K562 (cell line): ENCODE measurements at regions not wholly inside any gene's neighbourhood (a gene's known extent, or its start where the extent isn't known, plus 50 kb on each side); places are given as distances from the start of the nearest gene placed in this dataset.

Experiments
- ATAC-seq: fragments of 200-7000 bp; cut with Tn5 transposase; 3 replicates; pipeline ENCODE4 v1.9.1; 2020; ENCODE audit warnings: moderate library complexity
- BruUV-seq: library from RNA; stranded (reverse); fragments of 400-500 nt; replicated peaks from 2 replicates; lab custom pipeline; 2021; lab: Mats Ljungman, UMichigan
- CTCF ChIA-PET: fragments of 300-600 bp; formaldehyde crosslinking; extraction: SDS; loops from one replicate; lab custom pipeline; 2021; ENCODE audit warnings: low intra/inter-chr PET ratio; lab: Yijun Ruan, JAX
- POLR2A ChIA-PET: fragments of 300-600, 350-650 bp; sonication (Branson Sonifier 250); formaldehyde crosslinking; extraction: SDS; loops from one replicate; lab custom pipeline; 2021; ENCODE audit warnings: antibody characterized with exemption, inconsistent platforms; lab: Yijun Ruan, JAX
- DNase-seq, 4 experiments: peaks; one replicate each; pipeline versions ENCODE4 v3.0.0 to v3.0.0-alpha.2; 2011 to 2018; ENCODE audit warnings: low spot score in 3 of 4, mixed read lengths in 3 of 4; ENCODE audit errors: extremely low read depth in 1 of 4
- FAIRE-seq: peaks from 2 replicates; lab custom pipeline; 2011; peaks lifted over from hg19 to GRCh38; lab: Jason Lieb, UNC
- H2AFZ ChIP-seq: 2 replicates; pipeline ENCODE4 v1.6.0; 2011; ENCODE audit warnings: low read depth, low read length, control low read depth, inconsistent platforms
- H3K27ac ChIP-seq: fragments of 200-600 bp; 3 replicates; pipeline ENCODE4 v1.8.0; 2011; ENCODE audit warnings: low read depth, mild to moderate bottlenecking, control low read depth, inconsistent platforms, low read length, moderate library complexity, mixed read lengths; ENCODE audit errors: extremely low read depth
- H3K27me3 ChIP-seq, 2 experiments: fragments of 300-600 bp in 1 of 2; 2 replicates in 1 of 2; 3 replicates in 1 of 2; pipeline versions ENCODE4 v1.6.0 to v1.8.0; 2011; ENCODE audit warnings: inconsistent platforms in 2 of 2, low read length in 2 of 2, mild to moderate bottlenecking in 1 of 2, mixed read lengths in 1 of 2, moderate library complexity in 1 of 2; ENCODE audit not compliant: control insufficient read depth in 2 of 2, insufficient read depth in 2 of 2
- H3K36me3 ChIP-seq: fragments of 300-600 bp; 3 replicates; pipeline ENCODE4 v1.8.0; 2011; ENCODE audit warnings: mild to moderate bottlenecking, low read length, inconsistent platforms; ENCODE audit not compliant: control insufficient read depth, insufficient read depth
- H3K4me1 ChIP-seq, 2 experiments: fragments of 200-600 bp in 1 of 2; replicated peaks in 1 of 2; 2 replicates in 1 of 2; 3 replicates in 1 of 2; pipeline versions ENCODE4 v1.5.1 to v1.8.0; 2011; ENCODE audit warnings: inconsistent platforms in 2 of 2, low read length in 2 of 2, mild to moderate bottlenecking in 1 of 2, mixed read lengths in 1 of 2, moderate library complexity in 1 of 2; ENCODE audit not compliant: control insufficient read depth in 2 of 2, insufficient read depth in 2 of 2
- H3K4me2 ChIP-seq: 2 replicates; pipeline ENCODE4 v1.6.1; 2011; ENCODE audit warnings: low read length, control low read depth, inconsistent platforms, mixed read lengths; ENCODE audit not compliant: insufficient read depth
- H3K4me3 ChIP-seq: fragments of 200-600 bp; sonication (generic), shearing (Covaris generic); 2 replicates; pipeline ENCODE4 v1.5.1; 2016; ENCODE audit warnings: control low read depth, inconsistent platforms
- H3K79me2 ChIP-seq: fragments of 200-600 bp; 3 replicates; pipeline ENCODE4 v1.8.0; 2011; ENCODE audit warnings: low read length, inconsistent platforms; ENCODE audit not compliant: control insufficient read depth, insufficient read depth
- H3K9ac ChIP-seq, 2 experiments: 2 replicates each; pipeline versions ENCODE4 v1.6.0 to v1.6.1; 2011; ENCODE audit warnings: low read depth in 2 of 2, low read length in 2 of 2, control low read depth in 1 of 2, inconsistent platforms in 1 of 2, mild to moderate bottlenecking in 1 of 2, mixed read lengths in 1 of 2; ENCODE audit not compliant: insufficient read depth in 1 of 2
- H3K9me1 ChIP-seq: one replicate; pipeline ENCODE4 v1.6.0; 2011; ENCODE audit warnings: inconsistent platforms, mild to moderate bottlenecking, low read length, moderate library complexity; ENCODE audit not compliant: control insufficient read depth, insufficient read depth
- H3K9me3 ChIP-seq: replicated peaks from 2 replicates; pipeline ENCODE4 v1.5.1; 2011; ENCODE audit warnings: low read depth, low read length, inconsistent platforms; ENCODE audit not compliant: control insufficient read depth, insufficient read depth
- H4K20me1 ChIP-seq: replicated peaks from 2 replicates; pipeline ENCODE4 v1.6.1; 2011; ENCODE audit warnings: low read length, inconsistent platforms, mixed read lengths; ENCODE audit not compliant: control insufficient read depth, insufficient read depth
- ATF1 ChIP-seq, 2 experiments: fragments of 450-650 bp in 1 of 2; IDR thresholded peaks; 2 replicates each; pipeline ENCODE4 v1.6.1; 2016; ENCODE audit warnings: missing compliant biosample characterization in 1 of 2, missing genetic modification characterization in 1 of 2
- ETV1 ChIP-seq: fragments of 450-650 bp; conservative IDR thresholded peaks from 2 replicates; pipeline ENCODE4 v1.6.1; 2016; ENCODE audit warnings: missing genetic modification characterization, control low read depth, low read depth, missing compliant biosample characterization
- FUS ChIP-seq: fragments of 200-400 bp; formaldehyde crosslinking; optimal IDR thresholded peaks from 2 replicates; pipeline ENCODE3; 2017; ENCODE audit warnings: low read depth, low read length
- MTA3 ChIP-seq: fragments of 450-650 bp; formaldehyde crosslinking; IDR thresholded peaks from 2 replicates; pipeline ENCODE4 v1.6.1; 2017; ENCODE audit warnings: mild to moderate bottlenecking, borderline replicate concordance
- NFYB ChIP-seq: IDR thresholded peaks from 2 replicates; pipeline ENCODE4 v1.6.1; 2011; ENCODE audit warnings: mild to moderate bottlenecking, moderate library complexity; ENCODE audit not compliant: insufficient read length; ENCODE audit errors: extremely low read depth
- PHB2 ChIP-seq: fragments of 450-650 bp; IDR thresholded peaks from 2 replicates; pipeline ENCODE4 v1.6.1; 2017; ENCODE audit warnings: low read depth
- RAD21 ChIP-seq, 2 experiments: fragments of 250-450 bp in 1 of 2; fragments of 450-650 bp in 1 of 2; sonication (Bioruptor Pico) in 1 of 2; formaldehyde crosslinking in 1 of 2; IDR thresholded peaks in 1 of 2; conservative IDR thresholded peaks in 1 of 2; 2 replicates each; pipeline versions ENCODE4 v1.4.0 to v1.8.0; 2020 to 2022; ENCODE audit warnings: mild to moderate bottlenecking in 2 of 2, moderate library complexity in 1 of 2
- SP1 ChIP-seq: sonication (generic); formaldehyde crosslinking; IDR thresholded peaks from 2 replicates; pipeline ENCODE4 v1.8.1; 2022; ENCODE audit warnings: mild to moderate bottlenecking, missing genetic modification reagents
- ZNF175 ChIP-seq: fragments of 200-800 bp; sonication (Bioruptor generic); IDR thresholded peaks from 2 replicates; pipeline ENCODE4 v1.6.1; 2016; ENCODE audit warnings: low read depth, mild to moderate bottlenecking, missing genetic modification characterization, missing compliant biosample characterization
- ZNF589 ChIP-seq: fragments of 200-800 bp; sonication (Bioruptor generic); IDR thresholded peaks from 2 replicates; pipeline ENCODE4 v1.6.1; 2016; ENCODE audit warnings: low read depth, missing genetic modification characterization, missing compliant biosample characterization
- WGBS: fragments of 100-300 bp; shearing (Covaris generic); methylation state at CpG from one replicate; pipeline ENCODE4 v1.1.6; 2016; ENCODE audit warnings: low coverage, mixed read lengths; ENCODE audit not compliant: insufficient coverage; ENCODE audit errors: missing lambda C conversion rate; 5-methylcytosine and 5-hydroxymethylcytosine counted together
- in situ Hi-C: fragments of 300-500 bp; cut with MboI; formaldehyde crosslinking; loops from 4 replicates; pipeline ENCODE4 v1.15.0; 2018; ENCODE audit warnings: inconsistent platforms, mixed read lengths
- intact Hi-C: fragments of 100-400 bp; cut with micrococcal nuclease; formaldehyde crosslinking; loops from 2 replicates; pipeline ENCODE4 v1.14.2; 2022
- TF ChIP-seq, protein P1 (sequence below): fragments of 200-800 bp; sonication (Bioruptor generic); IDR thresholded peaks from 2 replicates; pipeline ENCODE4 v1.6.1; 2016; ENCODE audit warnings: missing genetic modification characterization, missing compliant biosample characterization
- TF ChIP-seq, protein P2 (sequence below): fragments of 250-450 bp; sonication (Bioruptor Pico); IDR thresholded peaks from 2 replicates; pipeline ENCODE4 v1.4.0; 2020; ENCODE audit warnings: mild to moderate bottlenecking, moderate library complexity
- TF ChIP-seq, protein P3 (sequence below): fragments of 250-450 bp; sonication (Bioruptor Pico); IDR thresholded peaks from 2 replicates; pipeline ENCODE4 v1.8.0; 2022; ENCODE audit warnings: moderate library complexity, mild to moderate bottlenecking, inconsistent platforms

DNA sequence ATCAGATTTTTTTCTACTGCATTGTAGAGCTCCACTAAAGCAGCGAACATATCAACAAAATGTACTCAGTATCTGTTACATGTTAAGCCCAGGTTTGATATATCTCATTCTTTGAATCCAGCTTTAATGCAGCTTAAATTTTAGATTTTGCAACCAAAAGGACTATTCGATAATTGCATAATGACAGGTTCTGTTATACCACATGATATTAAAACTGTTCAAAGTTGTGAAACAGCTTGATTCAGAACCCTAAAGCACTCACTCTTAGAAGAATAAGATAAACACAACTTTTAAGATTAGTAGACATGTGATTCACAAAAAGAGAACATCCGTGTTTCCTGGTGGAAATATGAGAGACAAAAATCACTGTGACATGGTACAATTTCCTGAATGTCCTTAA, 427.9 kb downstream of the CDH11 start (continued):
- TF ChIP-seq, protein P1, sequence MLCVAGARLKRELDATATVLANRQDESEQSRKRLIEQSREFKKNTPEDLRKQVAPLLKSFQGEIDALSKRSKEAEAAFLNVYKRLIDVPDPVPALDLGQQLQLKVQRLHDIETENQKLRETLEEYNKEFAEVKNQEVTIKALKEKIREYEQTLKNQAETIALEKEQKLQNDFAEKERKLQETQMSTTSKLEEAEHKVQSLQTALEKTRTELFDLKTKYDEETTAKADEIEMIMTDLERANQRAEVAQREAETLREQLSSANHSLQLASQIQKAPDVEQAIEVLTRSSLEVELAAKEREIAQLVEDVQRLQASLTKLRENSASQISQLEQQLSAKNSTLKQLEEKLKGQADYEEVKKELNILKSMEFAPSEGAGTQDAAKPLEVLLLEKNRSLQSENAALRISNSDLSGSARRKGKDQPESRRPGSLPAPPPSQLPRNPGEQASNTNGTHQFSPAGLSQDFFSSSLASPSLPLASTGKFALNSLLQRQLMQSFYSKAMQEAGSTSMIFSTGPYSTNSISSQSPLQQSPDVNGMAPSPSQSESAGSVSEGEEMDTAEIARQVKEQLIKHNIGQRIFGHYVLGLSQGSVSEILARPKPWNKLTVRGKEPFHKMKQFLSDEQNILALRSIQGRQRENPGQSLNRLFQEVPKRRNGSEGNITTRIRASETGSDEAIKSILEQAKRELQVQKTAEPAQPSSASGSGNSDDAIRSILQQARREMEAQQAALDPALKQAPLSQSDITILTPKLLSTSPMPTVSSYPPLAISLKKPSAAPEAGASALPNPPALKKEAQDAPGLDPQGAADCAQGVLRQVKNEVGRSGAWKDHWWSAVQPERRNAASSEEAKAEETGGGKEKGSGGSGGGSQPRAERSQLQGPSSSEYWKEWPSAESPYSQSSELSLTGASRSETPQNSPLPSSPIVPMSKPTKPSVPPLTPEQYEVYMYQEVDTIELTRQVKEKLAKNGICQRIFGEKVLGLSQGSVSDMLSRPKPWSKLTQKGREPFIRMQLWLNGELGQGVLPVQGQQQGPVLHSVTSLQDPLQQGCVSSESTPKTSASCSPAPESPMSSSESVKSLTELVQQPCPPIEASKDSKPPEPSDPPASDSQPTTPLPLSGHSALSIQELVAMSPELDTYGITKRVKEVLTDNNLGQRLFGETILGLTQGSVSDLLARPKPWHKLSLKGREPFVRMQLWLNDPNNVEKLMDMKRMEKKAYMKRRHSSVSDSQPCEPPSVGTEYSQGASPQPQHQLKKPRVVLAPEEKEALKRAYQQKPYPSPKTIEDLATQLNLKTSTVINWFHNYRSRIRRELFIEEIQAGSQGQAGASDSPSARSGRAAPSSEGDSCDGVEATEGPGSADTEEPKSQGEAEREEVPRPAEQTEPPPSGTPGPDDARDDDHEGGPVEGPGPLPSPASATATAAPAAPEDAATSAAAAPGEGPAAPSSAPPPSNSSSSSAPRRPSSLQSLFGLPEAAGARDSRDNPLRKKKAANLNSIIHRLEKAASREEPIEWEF (CRISPR knock-in tag), result no peak

DNA sequence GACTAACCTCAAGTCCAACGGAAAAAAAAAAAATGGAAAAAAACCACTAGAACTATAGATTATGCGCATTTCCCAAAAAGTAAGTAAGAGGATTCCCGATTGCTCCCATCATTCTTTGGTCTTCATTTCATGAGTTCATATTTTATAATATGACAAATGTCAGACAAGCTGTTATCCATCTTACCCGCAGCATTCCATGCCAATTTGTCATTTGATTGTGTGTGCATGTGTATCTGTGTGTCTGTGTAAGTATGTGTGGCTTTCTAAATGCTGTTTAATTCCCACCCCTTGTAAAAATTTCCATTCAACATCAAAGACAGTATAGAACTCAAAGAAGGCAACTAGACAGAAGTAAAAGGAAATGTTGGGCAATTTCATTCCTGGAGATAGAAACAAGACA, 434.1 kb downstream of the CDH11 start:
- in situ Hi-C loops, result no loop called here
- intact Hi-C loops, result no loop called here
- DNase-seq (no peak), ATAC-seq (no peak), FAIRE-seq (no peak)
- no peak overlapping the region for H3K27ac ChIP-seq
- H4K20me1 ChIP-seq, result no peaks in the 10 kb centered on the region
- H3K9me3 ChIP-seq, result 0 out of 2 replicates have a peak, but pooled peaks cover 1% of the 10 kb centered on the region
- H3K27me3 ChIP-seq, result no peaks in the 10 kb centered on the region
- H3K4me2 ChIP-seq, result no peak overlapping the region
- POLR2A ChIA-PET, result no interaction called here
- H2AFZ ChIP-seq, result no peak overlapping the region
- H3K36me3 ChIP-seq, result no peaks in the 10 kb centered on the region
- 0% methylated on average over 4 of the region's 4 CpGs for WGBS
- H3K4me3 ChIP-seq, result no peak overlapping the region
- no peak overlapping the region for H3K9ac ChIP-seq
- CTCF ChIA-PET, result no interaction called here
- H3K4me1 ChIP-seq, result no peaks in the 10 kb centered on the region
- no TSS peak for BruUV-seq
- no peaks in the 10 kb centered on the region for H3K79me2 ChIP-seq
- H3K9me1 ChIP-seq, result no peaks in the 10 kb centered on the region
- no peak for TF ChIP-seq ZNF175 (CRISPR knock-in tag)
- no peak for TF ChIP-seq NFYB
- TF ChIP-seq FUS, result no peak
- TF ChIP-seq, protein P2, sequence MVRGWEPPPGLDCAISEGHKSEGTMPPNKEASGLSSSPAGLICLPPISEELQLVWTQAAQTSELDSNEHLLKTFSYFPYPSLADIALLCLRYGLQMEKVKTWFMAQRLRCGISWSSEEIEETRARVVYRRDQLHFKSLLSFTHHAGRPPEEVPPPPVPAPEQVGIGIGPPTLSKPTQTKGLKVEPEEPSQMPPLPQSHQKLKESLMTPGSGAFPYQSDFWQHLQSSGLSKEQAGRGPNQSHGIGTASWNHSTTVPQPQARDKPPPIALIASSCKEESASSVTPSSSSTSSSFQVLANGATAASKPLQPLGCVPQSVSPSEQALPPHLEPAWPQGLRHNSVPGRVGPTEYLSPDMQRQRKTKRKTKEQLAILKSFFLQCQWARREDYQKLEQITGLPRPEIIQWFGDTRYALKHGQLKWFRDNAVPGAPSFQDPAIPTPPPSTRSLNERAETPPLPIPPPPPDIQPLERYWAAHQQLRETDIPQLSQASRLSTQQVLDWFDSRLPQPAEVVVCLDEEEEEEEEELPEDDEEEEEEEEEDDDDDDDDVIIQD (CRISPR knock-in tag), result no peak
- TF ChIP-seq ATF1 (CRISPR knock-in tag; IDR thresholded peaks at IDR 0.05), result no peak
- TF ChIP-seq ATF1 (tag; IDR thresholded peaks at IDR 0.05), result no peak
- TF ChIP-seq ETV1 (tag), result no peak
- TF ChIP-seq, protein P3, sequence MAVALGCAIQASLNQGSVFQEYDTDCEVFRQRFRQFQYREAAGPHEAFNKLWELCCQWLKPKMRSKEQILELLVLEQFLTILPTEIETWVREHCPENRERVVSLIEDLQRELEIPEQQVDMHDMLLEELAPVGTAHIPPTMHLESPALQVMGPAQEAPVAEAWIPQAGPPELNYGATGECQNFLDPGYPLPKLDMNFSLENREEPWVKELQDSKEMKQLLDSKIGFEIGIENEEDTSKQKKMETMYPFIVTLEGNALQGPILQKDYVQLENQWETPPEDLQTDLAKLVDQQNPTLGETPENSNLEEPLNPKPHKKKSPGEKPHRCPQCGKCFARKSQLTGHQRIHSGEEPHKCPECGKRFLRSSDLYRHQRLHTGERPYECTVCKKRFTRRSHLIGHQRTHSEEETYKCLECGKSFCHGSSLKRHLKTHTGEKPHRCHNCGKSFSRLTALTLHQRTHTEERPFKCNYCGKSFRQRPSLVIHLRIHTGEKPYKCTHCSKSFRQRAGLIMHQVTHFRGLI (CRISPR knock-in tag), result no peak
- no peak for TF ChIP-seq ZNF589 (CRISPR knock-in tag)
- no peak for TF ChIP-seq PHB2
- no peak for TF ChIP-seq RAD21 (CRISPR knock-in tag; conservative IDR thresholded peaks at IDR 0.05 in 1 of 2, IDR thresholded peaks at IDR 0.05 in 1 of 2)
- TF ChIP-seq MTA3, result no peak
- TF ChIP-seq SP1, result no peak
